Adipocyte (in vitro differentiated cells): ENCODE measurements at regions not wholly inside any gene's neighbourhood (a gene's known extent, or its start where the extent isn't known, plus 50 kb on each side); places are given as distances from the start of the nearest gene placed in this dataset.
A peak's percentile ranks its signal among the peaks of the same experiment; 100 is the strongest.

Experiments used
- DNase-seq: peaks from one replicate; pipeline ENCODE4 v3.0.0-alpha.2; 2015; ENCODE audit warnings: low read depth
- H3K27me3 ChIP-seq: replicated peaks from 2 replicates; pipeline ENCODE4 v1.7.0; 2013; ENCODE audit warnings: mild to moderate bottlenecking, low read length, moderate library complexity; ENCODE audit not compliant: control insufficient read depth, insufficient read depth
- H3K36me3 ChIP-seq: 2 replicates; pipeline ENCODE4 v1.7.0; 2013; ENCODE audit warnings: low read length, mild to moderate bottlenecking, moderate library complexity; ENCODE audit not compliant: control insufficient read depth, insufficient read depth, severe bottlenecking
- H3K4me1 ChIP-seq: 2 replicates; pipeline ENCODE4 v1.7.0; 2013; ENCODE audit warnings: mild to moderate bottlenecking, low read length, moderate library complexity; ENCODE audit not compliant: control insufficient read depth, insufficient read depth
- H3K4me3 ChIP-seq: 2 replicates; pipeline ENCODE4 v1.7.0; 2013; ENCODE audit warnings: mild to moderate bottlenecking, low read length, moderate library complexity
- H3K9ac ChIP-seq: 2 replicates; pipeline ENCODE4 v1.7.0; 2013; ENCODE audit warnings: mild to moderate bottlenecking, low read length, moderate library complexity
- H3K9me3 ChIP-seq: 2 replicates; pipeline ENCODE4 v1.7.0; 2013; ENCODE audit warnings: mild to moderate bottlenecking, low read length, moderate library complexity; ENCODE audit not compliant: control insufficient read depth

DNA sequence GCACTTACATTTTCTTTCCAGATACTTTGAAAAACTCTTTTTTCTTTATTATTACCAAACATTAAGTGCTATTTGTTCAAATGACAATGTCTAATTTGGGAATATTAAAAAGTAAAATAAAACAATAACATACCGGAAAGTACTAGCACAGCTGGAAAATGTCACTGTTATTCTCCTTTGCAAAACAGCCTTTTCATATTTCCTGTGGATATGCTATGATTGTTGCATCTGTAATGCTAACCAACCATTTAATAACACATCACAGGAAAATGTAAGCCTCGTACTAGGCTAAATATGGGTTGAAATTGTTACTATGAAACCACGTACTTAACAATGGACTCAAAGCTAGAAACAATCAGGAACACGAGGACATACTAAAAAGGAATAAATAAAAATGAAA lies 298.1 kb downstream of the CBLN2 start:
- Histone ChIP-seq H3K9me3 (no peaks in the 10 kb centered on the region), H3K27me3 (no peaks in the 10 kb centered on the region), H3K9ac (no peak overlapping the region), H3K4me1 (no peaks in the 10 kb centered on the region), H3K4me3 (no peak overlapping the region), H3K36me3 (no peaks in the 10 kb centered on the region)
- DNase-seq = peak; percentile 2

DNA sequence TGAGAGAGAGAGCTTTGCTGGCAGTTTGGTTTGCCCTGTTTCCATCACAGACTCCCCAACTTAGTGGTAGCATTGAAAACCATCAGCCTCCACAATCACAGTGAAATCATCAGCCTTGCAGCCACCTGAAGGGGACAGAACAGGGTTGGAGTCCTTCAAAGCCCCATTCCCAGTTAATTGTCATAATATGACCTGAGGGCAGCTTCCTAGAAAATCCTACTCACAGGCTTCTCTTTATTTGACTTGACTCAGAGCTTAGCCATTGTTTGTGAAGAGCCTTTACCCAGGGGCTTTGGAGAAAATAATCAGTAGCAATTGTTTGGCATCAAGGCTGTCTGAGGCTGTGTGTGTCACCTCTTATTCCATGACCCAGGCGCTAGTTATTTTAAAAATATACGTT lies 308.7 kb downstream of the CBLN2 start:
- H3K27me3 ChIP-seq = no peaks in the 10 kb centered on the region

DNA sequence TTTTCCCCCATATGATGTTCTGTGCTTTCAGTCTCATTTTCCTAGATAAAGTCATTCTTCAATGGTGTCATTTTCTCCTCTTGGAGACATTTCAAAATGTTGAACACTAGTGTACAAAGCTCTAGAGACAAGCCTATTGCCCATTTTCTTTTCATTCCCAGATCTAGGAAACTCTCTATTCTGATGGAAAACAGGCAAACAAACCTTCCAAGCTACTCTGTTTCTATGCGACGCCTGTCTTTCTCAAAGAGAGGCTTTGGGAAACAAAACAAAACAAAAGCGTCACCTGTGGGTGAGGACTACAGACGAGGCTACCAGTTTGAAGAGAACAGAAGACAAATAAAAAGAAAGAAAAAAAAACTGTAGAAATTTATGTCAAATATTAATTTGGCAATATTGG lies 311.0 kb downstream of the CBLN2 start:
- H3K4me1 ChIP-seq = no peaks in the 10 kb centered on the region
- no peaks in the 10 kb centered on the region for H3K27me3 ChIP-seq
- no peak overlapping the region for H3K9ac ChIP-seq
- H3K4me3 ChIP-seq = no peak overlapping the region
- no peaks in the 10 kb centered on the region for H3K9me3 ChIP-seq
- H3K36me3 ChIP-seq = no peaks in the 10 kb centered on the region
- no peak for DNase-seq

More for the DNA sequence above, 308.7 kb downstream of the CBLN2 start:
- no peak for DNase-seq
- H3K9me3 ChIP-seq = no peaks in the 10 kb centered on the region
- H3K36me3 ChIP-seq = no peaks in the 10 kb centered on the region
- no peak overlapping the region for H3K4me3 ChIP-seq
- no peak overlapping the region for H3K9ac ChIP-seq
- no peaks in the 10 kb centered on the region for H3K4me1 ChIP-seq

DNA sequence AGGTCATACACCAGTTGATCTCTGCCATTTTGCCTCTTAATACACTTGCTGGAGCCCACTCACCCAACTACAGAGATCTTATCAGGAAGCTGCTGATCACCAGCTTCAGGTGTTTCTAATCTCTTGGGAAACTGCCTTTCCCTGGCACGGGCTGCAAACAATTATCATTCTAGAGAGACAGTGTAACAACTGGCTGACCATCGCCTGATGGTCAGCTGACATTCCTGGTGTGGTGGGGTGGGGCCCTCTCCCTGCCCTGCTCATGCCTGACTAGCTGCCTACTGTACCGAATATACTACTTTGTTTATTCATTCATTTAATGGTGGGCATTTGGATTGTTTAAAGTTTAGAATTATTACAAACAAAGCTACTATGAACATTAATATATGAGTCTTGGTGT lies 311.5 kb downstream of the CBLN2 start:
- DNase-seq = no peak
- no peak overlapping the region for H3K9ac ChIP-seq
- H3K9me3 ChIP-seq = no peaks in the 10 kb centered on the region
- H3K27me3 ChIP-seq = no peaks in the 10 kb centered on the region
- no peak overlapping the region for H3K4me3 ChIP-seq
- no peaks in the 10 kb centered on the region for H3K36me3 ChIP-seq
- no peaks in the 10 kb centered on the region for H3K4me1 ChIP-seq

DNA sequence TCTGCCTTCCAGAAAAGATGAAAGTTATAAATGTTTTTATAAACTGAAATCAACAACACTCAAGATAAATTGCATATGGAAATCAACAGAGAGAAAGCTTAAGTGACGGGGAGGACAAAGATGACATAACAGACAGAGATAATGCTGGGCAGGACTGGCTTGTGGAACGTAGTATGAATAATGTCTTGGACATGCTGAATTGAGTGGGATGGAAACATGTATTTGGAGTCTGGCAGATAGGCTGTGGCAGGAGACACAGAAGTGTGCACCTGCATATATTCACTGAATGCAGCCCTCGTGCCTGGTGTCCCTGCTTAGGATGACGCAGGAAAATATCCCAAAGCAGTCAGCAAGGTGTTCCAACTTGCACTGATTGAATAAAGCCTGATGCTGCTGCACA lies 318.2 kb downstream of the CBLN2 start:
- Histone ChIP-seq H3K27me3 (no peaks in the 10 kb centered on the region), H3K9ac (no peak overlapping the region)

DNA sequence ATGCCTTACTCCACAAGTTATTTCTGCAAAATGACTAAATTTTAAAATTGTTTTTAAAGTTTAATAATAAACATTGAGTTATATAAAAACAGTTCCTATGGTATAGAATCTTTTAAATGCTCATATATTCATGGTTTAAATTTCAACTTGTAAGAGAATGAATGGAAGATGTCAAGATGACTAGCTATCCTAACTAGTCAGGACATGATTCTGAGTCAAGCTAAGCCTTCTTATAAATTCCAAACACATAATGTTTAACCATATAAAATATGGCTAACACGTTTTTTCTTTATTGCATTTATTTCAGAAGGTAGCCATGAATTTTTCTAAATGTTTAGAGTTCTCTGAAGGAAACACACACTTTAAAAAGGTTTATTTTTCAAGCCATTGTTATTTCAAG lies 320.4 kb downstream of the CBLN2 start:
- Histone ChIP-seq H3K27me3 (no peaks in the 10 kb centered on the region), H3K4me3 (no peak overlapping the region), H3K9me3 (no peaks in the 10 kb centered on the region)

More for the DNA sequence above, 318.2 kb downstream of the CBLN2 start:
- Histone ChIP-seq H3K4me3 (no peak overlapping the region), H3K4me1 (no peaks in the 10 kb centered on the region), H3K9me3 (no peaks in the 10 kb centered on the region), H3K36me3 (no peaks in the 10 kb centered on the region)
- DNase-seq = no peak

GRCh38 chr18:72208920-72209676 lies 335.0 kb downstream of the CBLN2 start:
- no peaks in the 10 kb centered on the region for H3K4me1 ChIP-seq
- H3K4me3 ChIP-seq = no peak overlapping the region
- DNase-seq = no peak
- no peaks in the 10 kb centered on the region for H3K27me3 ChIP-seq
- no peak overlapping the region for H3K9ac ChIP-seq
- H3K9me3 ChIP-seq = peaks cover 2% of the 10 kb centered on the region
- no peaks in the 10 kb centered on the region for H3K36me3 ChIP-seq

More for the DNA sequence above, 320.4 kb downstream of the CBLN2 start:
- Histone ChIP-seq H3K36me3 (no peaks in the 10 kb centered on the region), H3K4me1 (no peaks in the 10 kb centered on the region), H3K9ac (no peak overlapping the region)
- no peak for DNase-seq

DNA sequence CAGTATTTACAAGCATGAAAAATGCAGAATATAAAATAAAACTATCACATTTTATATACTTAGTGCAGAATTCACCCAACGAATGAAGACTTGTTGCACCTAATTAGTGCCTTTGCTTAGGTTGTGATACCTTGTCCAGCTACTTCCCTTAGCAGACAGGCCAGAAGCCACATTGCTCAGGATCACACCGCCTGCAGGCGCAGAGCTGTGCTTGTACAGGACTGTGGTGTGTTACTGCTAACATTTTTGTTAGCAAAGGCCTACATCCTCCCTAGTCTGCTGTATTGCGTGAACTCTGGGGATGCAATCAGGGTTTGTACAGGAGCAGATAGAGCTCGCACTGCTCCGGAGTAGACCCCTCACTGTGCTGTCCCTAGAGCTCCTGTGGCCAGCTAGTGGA lies 336.9 kb downstream of the CBLN2 start:
- no peaks in the 10 kb centered on the region for H3K4me1 ChIP-seq
- no peak for DNase-seq
- no peak overlapping the region for H3K9ac ChIP-seq

GRCh38 chr18:72206814-72207213 lies 337.3 kb downstream of the CBLN2 start:
- Histone ChIP-seq H3K4me1 (no peaks in the 10 kb centered on the region), H3K27me3 (no peaks in the 10 kb centered on the region), H3K4me3 (no peak overlapping the region), H3K9me3 (no peaks in the 10 kb centered on the region), H3K36me3 (no peaks in the 10 kb centered on the region), H3K9ac (no peak overlapping the region)
- peak; percentile 62 for DNase-seq

More for the DNA sequence above, 336.9 kb downstream of the CBLN2 start:
- H3K4me3 ChIP-seq = no peak overlapping the region
- H3K9me3 ChIP-seq = no peaks in the 10 kb centered on the region
- H3K27me3 ChIP-seq = no peaks in the 10 kb centered on the region
- H3K36me3 ChIP-seq = no peaks in the 10 kb centered on the region

GRCh38 chr18:72201032-72201431 lies 343.1 kb downstream of the CBLN2 start:
- DNase-seq = no peak
- Histone ChIP-seq H3K36me3 (no peaks in the 10 kb centered on the region), H3K27me3 (no peaks in the 10 kb centered on the region), H3K9me3 (peaks cover 2% of the 10 kb centered on the region), H3K4me1 (no peaks in the 10 kb centered on the region), H3K9ac (no peak overlapping the region), H3K4me3 (no peak overlapping the region)

- H3K9ac ChIP-seq = no peak overlapping the region
- peak; percentile 15 for DNase-seq
- no peaks in the 10 kb centered on the region for H3K27me3 ChIP-seq
- H3K4me1 ChIP-seq = no peaks in the 10 kb centered on the region
- H3K9me3 ChIP-seq = peaks cover 5% of the 10 kb centered on the region
- H3K36me3 ChIP-seq = no peaks in the 10 kb centered on the region
- H3K4me3 ChIP-seq = no peak overlapping the region
These were observed 346.6 kb downstream of the CBLN2 start for GRCh38 chr18:72197591-72197990.

DNA sequence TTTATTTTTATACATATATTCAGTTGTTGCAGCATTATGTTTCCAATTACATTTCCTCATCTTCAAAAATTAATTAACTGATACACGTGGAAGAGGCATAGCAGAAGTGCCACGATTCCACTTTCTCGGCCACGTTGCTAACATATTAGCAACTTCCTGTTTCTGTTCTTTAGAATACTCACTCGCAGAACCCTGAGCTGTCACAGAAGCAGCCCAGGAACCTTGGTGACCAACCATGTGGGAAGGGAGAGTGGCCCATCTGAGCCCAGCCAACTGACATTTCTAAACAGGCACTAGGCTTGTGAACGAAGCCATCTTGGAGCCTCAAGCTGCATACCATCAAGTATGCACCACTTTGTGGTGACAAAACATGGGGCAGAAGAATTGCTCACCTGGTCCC lies 350.1 kb downstream of the CBLN2 start:
- Histone ChIP-seq H3K36me3 (no peaks in the 10 kb centered on the region), H3K27me3 (no peaks in the 10 kb centered on the region), H3K4me1 (no peaks in the 10 kb centered on the region), H3K9ac (no peak overlapping the region), H3K9me3 (peaks cover 5% of the 10 kb centered on the region), H3K4me3 (no peak overlapping the region)
- DNase-seq = no peak
